Suprapubic skin (tissue), 4 donors: ENCODE measurements at regions not wholly inside any gene's neighbourhood (a gene's known extent, or its start where the extent isn't known, plus 50 kb on each side); places are given as distances from the start of the nearest gene placed in this dataset.

Experiments
- DNase-seq, 2 donors: peaks; one replicate each; pipeline ENCODE4 v3.0.0-alpha.2; 2019; ENCODE audit warnings: low spot score in 2 of 2
- H3K27ac ChIP-seq: fragments of 200-600 bp; sonication (generic); one replicate; pipeline ENCODE4 v1.5.1; 2019
- H3K27me3 ChIP-seq: fragments of 200-600 bp; sonication (generic); one replicate; pipeline ENCODE4 v1.5.1; 2019
- H3K36me3 ChIP-seq: fragments of 200-600 bp; sonication (generic); one replicate; pipeline ENCODE4 v1.5.1; 2019
- H3K4me1 ChIP-seq: fragments of 200-600 bp; sonication (generic); one replicate; pipeline ENCODE4 v1.5.1; 2019
- H3K4me3 ChIP-seq: fragments of 200-600 bp; sonication (generic); one replicate; pipeline ENCODE4 v1.5.1; 2019; ENCODE audit warnings: mild to moderate bottlenecking
- H3K9me3 ChIP-seq: fragments of 200-600 bp; sonication (generic); one replicate; pipeline ENCODE4 v1.5.1; 2019
- CTCF ChIP-seq, 2 donors: fragments of 200-600 bp in 1 of 2; fragments of 450-650 bp in 1 of 2; sonication (generic) in 1 of 2; IDR thresholded peaks; one replicate each; pipeline ENCODE4 v1.5.1; 2016 to 2019; ENCODE audit warnings: antibody characterized with exemption in 2 of 2, mild to moderate bottlenecking in 1 of 2, moderate library complexity in 1 of 2
- EP300 ChIP-seq: sonication (generic); formaldehyde crosslinking; IDR thresholded peaks from one replicate; pipeline ENCODE4 v1.6.1; 2017; ENCODE audit warnings: antibody characterized with exemption
- POLR2A ChIP-seq, 2 donors: fragments of 450-650 bp; IDR thresholded peaks; one replicate each; pipeline ENCODE4 v1.6.1; 2017; ENCODE audit warnings: antibody characterized with exemption in 2 of 2, mild to moderate bottlenecking in 2 of 2, moderate library complexity in 2 of 2
- POLR2AphosphoS5 ChIP-seq, 3 donors: sonication (generic); formaldehyde crosslinking; IDR thresholded peaks; one replicate each; pipeline ENCODE4 v1.6.1; 2017; ENCODE audit warnings: antibody characterized with exemption in 3 of 3
- WGBS: methylation state at CpG from one replicate; pipeline ENCODE4 v1.1.5; 2018; 5-methylcytosine and 5-hydroxymethylcytosine counted together

GRCh38 chr21:38178653-38179470 is 77.9 kb upstream of the KCNJ15 start:
- 84% methylated on average over 6 of the region's 6 CpGs for WGBS
- no peak overlapping the region for H3K4me3 ChIP-seq
- no peak for DNase-seq
- TF ChIP-seq CTCF (IDR thresholded peaks at IDR 0.05) (no peak), EP300 (no peak), POLR2AphosphoS5 (IDR thresholded peaks at IDR 0.05) (no peak), POLR2A (IDR thresholded peaks at IDR 0.05) (no peak)
- H3K36me3 ChIP-seq, result no peaks in the 10 kb centered on the region
- no peaks in the 10 kb centered on the region for H3K4me1 ChIP-seq
- no peaks in the 10 kb centered on the region for H3K27me3 ChIP-seq
- no peak overlapping the region for H3K27ac ChIP-seq
- H3K9me3 ChIP-seq, result no peaks in the 10 kb centered on the region

GRCh38 chr21:38179511-38179910 is 77.3 kb upstream of the KCNJ15 start:
- Histone ChIP-seq H3K4me3 (no peak overlapping the region), H3K27me3 (no peaks in the 10 kb centered on the region), H3K27ac (no peak overlapping the region), H3K4me1 (no peaks in the 10 kb centered on the region), H3K9me3 (no peaks in the 10 kb centered on the region), H3K36me3 (no peaks in the 10 kb centered on the region)
- 86% methylated on average over 2 of the region's 2 CpGs for WGBS
- TF ChIP-seq EP300 (no peak), CTCF (IDR thresholded peaks at IDR 0.05) (no peak)
- DNase-seq, result no peak

- H3K36me3 ChIP-seq, result no peaks in the 10 kb centered on the region
- no peaks in the 10 kb centered on the region for H3K4me1 ChIP-seq
- H3K9me3 ChIP-seq, result no peaks in the 10 kb centered on the region
- H3K27me3 ChIP-seq, result no peaks in the 10 kb centered on the region
- WGBS, result 47% methylated on average over 4 of the region's 4 CpGs
- no peak for DNase-seq
- no peak overlapping the region for H3K27ac ChIP-seq
- H3K4me3 ChIP-seq, result no peak overlapping the region
- TF ChIP-seq EP300 (no peak), POLR2A (IDR thresholded peaks at IDR 0.05) (no peak), POLR2AphosphoS5 (IDR thresholded peaks at IDR 0.05) (no peak), CTCF (IDR thresholded peaks at IDR 0.05) (no peak)
Measured at GRCh38 chr21:38181096-38181495, 75.7 kb upstream of the KCNJ15 start.

GRCh38 chr21:38182370-38182985 is 74.3 kb upstream of the KCNJ15 start:
- H3K9me3 ChIP-seq, result no peaks in the 10 kb centered on the region
- no peak overlapping the region for H3K27ac ChIP-seq
- no peaks in the 10 kb centered on the region for H3K27me3 ChIP-seq
- no peak overlapping the region for H3K4me3 ChIP-seq
- no peak for TF ChIP-seq CTCF (IDR thresholded peaks at IDR 0.05)
- TF ChIP-seq POLR2A (IDR thresholded peaks at IDR 0.05), result no peak
- TF ChIP-seq EP300, result no peak
- 83% methylated on average over 2 of the region's 2 CpGs for WGBS
- DNase-seq, result no peak
- H3K4me1 ChIP-seq, result no peaks in the 10 kb centered on the region
- H3K36me3 ChIP-seq, result no peaks in the 10 kb centered on the region

GRCh38 chr21:38183961-38184360 is 72.8 kb upstream of the KCNJ15 start:
- WGBS, result 82% methylated on average over 1 of the region's 1 CpG
- H3K4me3 ChIP-seq, result no peak overlapping the region
- TF ChIP-seq POLR2AphosphoS5 (IDR thresholded peaks at IDR 0.05), result no peak
- TF ChIP-seq CTCF (IDR thresholded peaks at IDR 0.05), result no peak

More at GRCh38 chr21:38183961-38184360, 72.8 kb upstream of the KCNJ15 start:
- H3K4me1 ChIP-seq, result no peaks in the 10 kb centered on the region
- no peaks in the 10 kb centered on the region for H3K27me3 ChIP-seq
- no peaks in the 10 kb centered on the region for H3K36me3 ChIP-seq
- no peak for DNase-seq
- H3K27ac ChIP-seq, result no peak overlapping the region
- H3K9me3 ChIP-seq, result no peaks in the 10 kb centered on the region
